HG02642 (cell line): ENCODE measurements at regions not wholly inside any gene's neighbourhood (a gene's known extent, or its start where the extent isn't known, plus 50 kb on each side); places are given as distances from the start of the nearest gene placed in this dataset.
"Not testable (repeated sequence)": the region's sequence is repeated elsewhere in the genome, so short reads cannot be mapped to it uniquely, and the experiment has no call there.

Experiments
- ATAC-seq: cut with Tn5 transposase; IDR thresholded peaks from one replicate; pipeline ENCODE4 v1.9.1; 2021; ENCODE audit warnings: mild to moderate bottlenecking; ENCODE audit not compliant: unreplicated experiment, poor library complexity

DNA sequence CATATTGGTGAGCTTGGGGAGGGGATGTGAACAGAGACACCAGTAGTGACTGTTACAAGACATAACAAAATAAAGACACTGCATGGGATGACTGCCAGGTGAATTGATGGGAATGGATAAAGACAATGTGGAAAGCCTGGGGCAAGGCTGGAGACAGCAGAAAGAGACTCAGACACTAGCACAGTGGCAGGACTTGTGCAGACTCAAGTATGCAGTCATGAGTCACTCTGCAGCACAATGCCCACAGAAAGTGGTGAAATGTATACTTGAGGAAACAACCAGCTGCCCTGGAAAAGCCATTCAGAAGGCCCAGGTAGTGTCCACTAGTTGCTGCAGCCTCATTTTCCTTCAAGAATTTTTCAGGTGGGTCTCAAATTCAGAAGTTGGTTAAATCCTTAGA is 452.3 kb downstream of the MID1IP1 start:
- no peak for ATAC-seq

DNA sequence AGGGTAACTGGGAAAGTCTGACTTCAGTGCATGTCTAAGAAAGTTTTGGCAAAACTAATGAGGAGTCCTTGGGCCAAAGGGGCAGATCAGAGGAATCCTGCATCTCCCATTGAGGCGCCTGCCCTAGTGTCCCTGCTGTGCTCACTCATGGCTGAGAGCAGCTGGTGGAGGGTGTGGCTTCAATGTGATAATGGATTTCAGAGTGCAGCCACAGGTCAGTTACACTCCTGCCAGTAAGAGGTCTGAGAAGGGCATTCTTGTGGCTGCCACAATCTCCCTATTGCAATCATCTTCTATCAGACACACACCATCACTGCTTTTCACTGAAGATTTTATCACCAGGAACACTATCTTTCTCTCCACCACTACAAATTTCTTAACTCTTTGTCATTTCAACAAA is 457.1 kb downstream of the MID1IP1 start:
- ATAC-seq, result no peak

DNA sequence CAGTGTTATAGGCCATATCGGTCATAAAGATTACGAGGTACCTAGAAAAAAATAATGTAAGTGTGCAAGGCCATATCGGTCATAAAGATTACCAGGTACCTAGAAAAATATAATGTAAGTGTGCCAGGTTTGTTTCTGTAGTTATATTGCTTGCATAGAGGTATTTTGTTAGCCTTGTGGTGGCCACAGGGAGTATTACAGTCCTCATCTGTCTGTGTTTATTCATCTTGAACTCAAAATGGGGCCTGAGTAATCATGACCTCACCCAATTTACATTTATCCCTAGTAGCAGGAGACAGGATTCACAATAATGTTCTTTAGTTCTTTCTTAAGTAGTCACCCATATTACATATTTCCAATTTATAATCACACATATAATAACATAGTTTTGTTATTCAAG is 459.7 kb downstream of the MID1IP1 start:
- no peak for ATAC-seq

- ATAC-seq, result no peak
These were observed 460.3 kb downstream of the MID1IP1 start for GRCh38 chrX:39261446-39262147.

GRCh38 chrX:39262641-39263040 is 461.4 kb downstream of the MID1IP1 start:
- ATAC-seq, result no peak

DNA sequence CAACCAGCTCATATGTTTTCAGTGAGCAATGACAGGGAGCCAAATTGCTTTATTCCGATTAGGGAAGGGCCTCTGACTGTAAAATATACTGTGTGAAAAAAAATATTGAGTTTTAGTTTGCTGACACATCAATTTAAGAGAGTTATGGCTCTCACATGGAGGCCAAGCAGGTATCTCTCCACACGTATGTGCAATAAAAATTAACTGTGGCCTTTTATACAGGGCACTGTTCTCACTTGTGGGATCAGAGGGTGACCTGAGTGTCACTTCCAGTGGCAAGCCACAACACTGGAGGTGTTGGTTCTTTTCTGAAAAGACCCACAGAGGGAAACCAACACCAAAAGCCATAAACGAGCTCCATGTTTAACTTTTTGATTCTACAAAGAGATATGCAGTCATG is 462.8 kb downstream of the MID1IP1 start:
- no peak for ATAC-seq

DNA sequence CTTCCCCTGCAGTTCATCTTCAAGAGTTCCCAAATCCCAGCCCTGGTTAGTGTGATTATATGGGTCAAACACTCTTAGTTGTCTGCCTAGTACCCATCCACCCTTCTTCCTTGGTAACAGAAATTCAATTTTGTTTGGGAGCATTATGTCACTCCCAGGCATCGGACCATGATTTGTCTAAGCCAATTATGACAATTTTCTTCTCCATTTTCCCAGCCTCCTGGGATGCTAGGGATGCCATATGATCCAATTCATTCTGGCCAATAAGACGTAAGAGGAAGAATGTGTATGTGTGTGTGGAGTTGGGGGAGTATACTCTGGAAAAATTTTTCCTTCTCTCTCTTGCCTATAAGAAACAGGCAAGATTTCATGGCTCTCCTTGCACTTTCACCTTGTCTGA is 465.9 kb downstream of the MID1IP1 start:
- no peak for ATAC-seq

DNA sequence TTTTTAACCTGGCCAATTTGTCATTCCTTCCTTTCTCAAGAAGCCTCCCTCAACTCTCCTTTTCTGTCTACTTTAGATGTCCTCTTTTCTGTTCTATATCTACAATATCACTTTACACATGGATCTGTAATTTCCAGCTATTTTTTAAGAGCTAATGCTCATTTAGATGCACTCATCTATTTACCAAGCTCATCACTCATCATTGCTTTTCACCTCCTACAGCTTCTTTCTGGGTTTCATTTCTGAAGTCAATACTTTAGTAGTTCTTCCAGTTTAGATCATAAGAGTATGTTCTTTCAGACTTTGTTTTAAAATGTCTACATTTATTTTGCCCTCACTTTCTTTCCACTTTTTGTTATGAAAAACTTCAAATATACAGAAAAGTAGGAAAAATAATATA is 466.9 kb downstream of the MID1IP1 start:
- ATAC-seq, result no peak

- ATAC-seq, result no peak
These were observed 474.3 kb downstream of the MID1IP1 start for GRCh38 chrX:39275500-39276068.

GRCh38 chrX:39277685-39278390 is 476.6 kb downstream of the MID1IP1 start:
- not testable (repeated sequence) for ATAC-seq

DNA sequence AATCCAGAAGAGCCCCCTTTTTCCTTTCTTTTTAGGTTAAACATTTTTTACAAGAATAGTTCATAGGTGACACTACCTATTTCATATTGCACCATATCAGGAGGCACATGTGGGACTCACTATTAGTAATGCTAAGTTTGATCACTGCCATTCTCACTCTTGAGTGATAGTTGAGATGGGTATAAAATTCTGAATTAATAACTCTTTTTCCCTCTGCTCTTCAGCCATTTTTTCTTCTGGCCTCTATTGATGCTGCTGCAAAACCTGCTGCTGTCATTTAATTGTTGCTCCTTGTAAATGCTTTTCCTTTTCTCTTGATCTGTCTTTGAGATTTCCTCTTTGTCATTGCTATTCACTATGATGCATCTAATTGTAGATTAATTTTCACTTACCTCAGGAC is 482.0 kb downstream of the MID1IP1 start:
- no peak for ATAC-seq

DNA sequence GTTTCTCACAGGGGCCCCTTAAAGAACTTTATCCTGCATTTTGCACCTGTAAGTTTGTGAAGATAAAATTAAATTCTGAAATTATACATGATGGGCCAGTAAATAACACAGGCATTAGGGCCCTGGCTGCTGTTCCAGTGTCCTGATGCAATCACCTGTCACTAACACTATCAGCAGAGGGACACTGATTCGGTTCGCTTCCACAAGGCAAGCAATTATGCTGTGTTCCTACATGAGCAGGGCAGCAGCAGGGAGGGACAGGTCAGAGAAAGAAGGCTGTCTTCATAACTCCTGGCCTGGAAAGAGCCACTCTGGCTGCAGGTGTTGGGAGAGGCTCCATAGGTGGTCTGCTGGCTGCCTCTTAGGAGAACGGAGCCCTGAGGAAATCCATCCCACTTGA is 487.3 kb downstream of the MID1IP1 start:
- no peak for ATAC-seq

GRCh38 chrX:39289827-39290226 is 488.6 kb downstream of the MID1IP1 start:
- ATAC-seq, result no peak

GRCh38 chrX:39293203-39293602 is 491.9 kb downstream of the MID1IP1 start:
- ATAC-seq, result no peak

- ATAC-seq, result no peak
These were observed 495.2 kb downstream of the MID1IP1 start for GRCh38 chrX:39296472-39296871.

GRCh38 chrX:39298821-39299220 is 497.6 kb downstream of the MID1IP1 start:
- ATAC-seq, result no peak

- ATAC-seq, result no peak
These were observed 498.4 kb downstream of the MID1IP1 start for GRCh38 chrX:39299615-39300014.

DNA sequence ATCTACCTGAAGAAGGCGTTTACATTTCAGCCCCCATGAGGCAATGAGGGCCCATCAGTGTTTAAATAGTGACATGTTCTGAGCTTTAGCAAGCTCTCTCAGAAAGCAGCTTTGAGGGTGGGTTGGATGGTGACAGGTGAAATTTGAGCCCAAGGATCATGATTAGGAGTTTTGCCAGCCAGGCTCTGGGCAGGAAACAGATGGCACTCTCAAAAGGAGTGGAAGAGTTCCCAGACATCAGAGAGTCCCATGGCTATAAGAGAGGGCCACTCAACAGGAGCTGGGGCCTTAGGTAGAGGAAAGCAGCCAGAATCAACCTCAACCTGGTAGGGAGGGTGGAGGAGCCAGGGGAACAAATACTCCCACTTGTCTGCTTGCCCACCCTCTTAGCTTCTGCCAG is 499.8 kb downstream of the MID1IP1 start:
- ATAC-seq, result no peak

- no peak for ATAC-seq
These were observed 501.6 kb downstream of the MID1IP1 start for GRCh38 chrX:39302838-39303237.

- ATAC-seq, result no peak
These were observed 503.5 kb downstream of the MID1IP1 start for GRCh38 chrX:39304746-39305145.

DNA sequence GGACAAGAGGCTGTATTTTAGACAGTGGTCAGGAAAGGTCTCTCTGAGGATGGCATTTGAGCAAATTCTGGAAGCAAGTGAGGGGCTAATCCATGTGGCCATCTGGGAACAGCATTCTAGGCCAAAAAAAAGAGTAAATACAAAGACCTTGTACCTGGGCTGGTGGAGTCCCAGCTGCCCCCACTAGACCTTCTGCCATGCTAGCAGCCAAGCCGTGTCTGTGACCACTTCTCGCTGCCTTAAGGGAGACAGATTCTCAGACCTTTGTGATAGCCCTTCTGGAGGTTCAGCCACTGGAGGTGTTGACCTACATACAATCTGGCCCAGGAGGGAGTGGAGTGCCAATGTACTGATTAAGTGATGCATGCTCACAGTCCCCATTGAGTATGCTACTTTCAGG is 506.2 kb downstream of the MID1IP1 start:
- no peak for ATAC-seq

GRCh38 chrX:39308126-39308525 is 506.9 kb downstream of the MID1IP1 start:
- no peak for ATAC-seq
